ENCODE measurements at regions not wholly inside any gene's neighbourhood (a gene's known extent, or its start where the extent isn't known, plus 50 kb on each side); places are given as distances from the start of the nearest gene placed in this dataset.

- TF ChIP-seq FOXM1 (IDR thresholded peaks at IDR 0.05; ENCODE audit: borderline replicate concordance, low read depth) (no peak), RAD21 (IDR thresholded peaks at IDR 0.05; ENCODE audit: low read depth) (no peak), NFIC (IDR thresholded peaks at IDR 0.05) (no peak), EP300 (IDR thresholded peaks at IDR 0.05; ENCODE audit: borderline replicate concordance) (no peak), TEAD4 (IDR thresholded peaks at IDR 0.05) (no peak), EGR1 (IDR thresholded peaks at IDR 0.05) (no peak), CREB1 (IDR thresholded peaks at IDR 0.05; ENCODE audit: low read depth) (no peak), CEBPB (IDR thresholded peaks at IDR 0.05) (no peak), MAX (IDR thresholded peaks at IDR 0.05) (no peak), TCF12 (IDR thresholded peaks at IDR 0.05; ENCODE audit: low read depth) (no peak), TAF1 (IDR thresholded peaks at IDR 0.05; ENCODE audit: low read depth) (no peak), YY1 (IDR thresholded peaks at IDR 0.05; ENCODE audit: low read depth) (no peak), ZBTB7A (IDR thresholded peaks at IDR 0.05; ENCODE audit: low read depth) (no peak)
- TF ChIP-seq, protein P1, sequence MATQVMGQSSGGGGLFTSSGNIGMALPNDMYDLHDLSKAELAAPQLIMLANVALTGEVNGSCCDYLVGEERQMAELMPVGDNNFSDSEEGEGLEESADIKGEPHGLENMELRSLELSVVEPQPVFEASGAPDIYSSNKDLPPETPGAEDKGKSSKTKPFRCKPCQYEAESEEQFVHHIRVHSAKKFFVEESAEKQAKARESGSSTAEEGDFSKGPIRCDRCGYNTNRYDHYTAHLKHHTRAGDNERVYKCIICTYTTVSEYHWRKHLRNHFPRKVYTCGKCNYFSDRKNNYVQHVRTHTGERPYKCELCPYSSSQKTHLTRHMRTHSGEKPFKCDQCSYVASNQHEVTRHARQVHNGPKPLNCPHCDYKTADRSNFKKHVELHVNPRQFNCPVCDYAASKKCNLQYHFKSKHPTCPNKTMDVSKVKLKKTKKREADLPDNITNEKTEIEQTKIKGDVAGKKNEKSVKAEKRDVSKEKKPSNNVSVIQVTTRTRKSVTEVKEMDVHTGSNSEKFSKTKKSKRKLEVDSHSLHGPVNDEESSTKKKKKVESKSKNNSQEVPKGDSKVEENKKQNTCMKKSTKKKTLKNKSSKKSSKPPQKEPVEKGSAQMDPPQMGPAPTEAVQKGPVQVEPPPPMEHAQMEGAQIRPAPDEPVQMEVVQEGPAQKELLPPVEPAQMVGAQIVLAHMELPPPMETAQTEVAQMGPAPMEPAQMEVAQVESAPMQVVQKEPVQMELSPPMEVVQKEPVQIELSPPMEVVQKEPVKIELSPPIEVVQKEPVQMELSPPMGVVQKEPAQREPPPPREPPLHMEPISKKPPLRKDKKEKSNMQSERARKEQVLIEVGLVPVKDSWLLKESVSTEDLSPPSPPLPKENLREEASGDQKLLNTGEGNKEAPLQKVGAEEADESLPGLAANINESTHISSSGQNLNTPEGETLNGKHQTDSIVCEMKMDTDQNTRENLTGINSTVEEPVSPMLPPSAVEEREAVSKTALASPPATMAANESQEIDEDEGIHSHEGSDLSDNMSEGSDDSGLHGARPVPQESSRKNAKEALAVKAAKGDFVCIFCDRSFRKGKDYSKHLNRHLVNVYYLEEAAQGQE (IDR thresholded peaks at IDR 0.05; ENCODE audit: low read depth), result no peak
- TF ChIP-seq, protein P2, sequence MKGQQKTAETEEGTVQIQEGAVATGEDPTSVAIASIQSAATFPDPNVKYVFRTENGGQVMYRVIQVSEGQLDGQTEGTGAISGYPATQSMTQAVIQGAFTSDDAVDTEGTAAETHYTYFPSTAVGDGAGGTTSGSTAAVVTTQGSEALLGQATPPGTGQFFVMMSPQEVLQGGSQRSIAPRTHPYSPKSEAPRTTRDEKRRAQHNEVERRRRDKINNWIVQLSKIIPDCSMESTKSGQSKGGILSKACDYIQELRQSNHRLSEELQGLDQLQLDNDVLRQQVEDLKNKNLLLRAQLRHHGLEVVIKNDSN (IDR thresholded peaks at IDR 0.05), result no peak
Observed at GRCh38 chr4:115648786-115649185, 535.4 kb upstream of the NDST4 start.

DNA sequence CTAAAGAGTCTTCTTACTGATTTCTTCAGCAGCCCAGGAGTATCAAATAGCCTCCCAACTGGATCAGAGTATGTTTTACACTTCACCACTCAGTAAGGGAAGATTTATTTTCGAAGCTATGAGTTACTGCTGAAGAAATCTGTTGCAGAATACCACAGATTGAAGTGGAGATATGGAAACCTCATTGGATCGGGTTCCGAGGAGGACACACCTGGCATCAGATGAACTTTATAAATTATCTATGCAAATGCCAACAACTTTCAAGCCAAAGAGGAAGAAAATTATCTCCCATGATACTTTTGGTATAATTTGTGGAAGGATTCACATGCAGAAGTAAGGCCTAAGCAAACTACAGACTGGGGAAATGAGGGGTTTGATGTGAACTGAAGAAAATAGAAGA, 515.9 kb upstream of the NDST4 start:
- no peak for TF ChIP-seq CREB1 (IDR thresholded peaks at IDR 0.05; ENCODE audit: low read depth)
- no peak for TF ChIP-seq FOXM1 (IDR thresholded peaks at IDR 0.05; ENCODE audit: borderline replicate concordance, low read depth)
- no peak for TF ChIP-seq EP300 (IDR thresholded peaks at IDR 0.05; ENCODE audit: borderline replicate concordance)
- TF ChIP-seq YY1 (IDR thresholded peaks at IDR 0.05; ENCODE audit: low read depth), result no peak
- TF ChIP-seq, protein P1 (IDR thresholded peaks at IDR 0.05; ENCODE audit: low read depth), result no peak
- no peak for TF ChIP-seq MAX (IDR thresholded peaks at IDR 0.05)
- no peak for TF ChIP-seq EGR1 (IDR thresholded peaks at IDR 0.05)
- TF ChIP-seq, protein P2 (IDR thresholded peaks at IDR 0.05), result no peak

DNA sequence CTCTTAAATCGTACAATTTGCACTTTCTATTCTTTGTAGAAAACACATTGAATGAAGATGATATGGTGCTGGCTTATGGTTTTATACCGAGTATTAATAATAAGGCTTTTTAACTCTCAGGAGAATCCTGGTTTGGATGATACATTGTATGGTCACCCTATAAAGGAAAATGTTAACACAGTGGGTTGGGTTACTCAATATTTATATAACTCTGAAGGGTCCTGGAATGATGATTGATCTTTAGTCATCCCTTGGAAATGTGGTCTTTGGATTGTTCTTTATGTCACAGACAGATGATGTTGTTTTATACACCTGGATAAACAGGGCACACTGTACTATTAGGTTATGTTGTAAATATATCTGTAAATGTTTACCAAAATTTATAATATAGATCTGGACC, 496.2 kb upstream of the NDST4 start:
- TF ChIP-seq TCF12 (IDR thresholded peaks at IDR 0.05; ENCODE audit: low read depth), result no peak
- no peak for TF ChIP-seq ZBTB7A (IDR thresholded peaks at IDR 0.05; ENCODE audit: low read depth)
- TF ChIP-seq TEAD4 (IDR thresholded peaks at IDR 0.05), result no peak
- TF ChIP-seq, protein P2 (IDR thresholded peaks at IDR 0.05), result no peak
- no peak for TF ChIP-seq CREB1 (IDR thresholded peaks at IDR 0.05; ENCODE audit: low read depth)
- no peak for TF ChIP-seq RAD21 (IDR thresholded peaks at IDR 0.05; ENCODE audit: low read depth)
- no peak for TF ChIP-seq YY1 (IDR thresholded peaks at IDR 0.05; ENCODE audit: low read depth)
- TF ChIP-seq, protein P1 (IDR thresholded peaks at IDR 0.05; ENCODE audit: low read depth), result no peak
- no peak for TF ChIP-seq FOXM1 (IDR thresholded peaks at IDR 0.05; ENCODE audit: borderline replicate concordance, low read depth)
- no peak for TF ChIP-seq TAF1 (IDR thresholded peaks at IDR 0.05; ENCODE audit: low read depth)
- TF ChIP-seq MAX (IDR thresholded peaks at IDR 0.05), result no peak
- TF ChIP-seq EGR1 (IDR thresholded peaks at IDR 0.05), result no peak
- TF ChIP-seq CEBPB (IDR thresholded peaks at IDR 0.05), result no peak

GRCh38 chr4:115607311-115607710, 493.9 kb upstream of the NDST4 start:
- no peak for TF ChIP-seq MAX (IDR thresholded peaks at IDR 0.05)
